Peyer's patch (tissue), 4 donors: ENCODE measurements at regions not wholly inside any gene's neighbourhood (a gene's known extent, or its start where the extent isn't known, plus 50 kb on each side); places are given as distances from the start of the nearest gene placed in this dataset.

Experiments used
- CTCF ChIP-seq, 6 experiments: fragments of 450-650 bp in 4 of 6; fragments of 200-600 bp in 2 of 6; sonication (generic) in 1 of 6; IDR thresholded peaks; one replicate each; pipeline ENCODE4 v1.5.1; 2017 to 2019; ENCODE audit warnings: antibody characterized with exemption in 6 of 6, mild to moderate bottlenecking in 3 of 6, moderate library complexity in 1 of 6
- POLR2A ChIP-seq, 2 donors: fragments of 450-650 bp; IDR thresholded peaks; one replicate each; pipeline ENCODE4 v1.5.1; 2017; ENCODE audit warnings: antibody characterized with exemption in 2 of 2, mild to moderate bottlenecking in 2 of 2, moderate library complexity in 2 of 2

DNA sequence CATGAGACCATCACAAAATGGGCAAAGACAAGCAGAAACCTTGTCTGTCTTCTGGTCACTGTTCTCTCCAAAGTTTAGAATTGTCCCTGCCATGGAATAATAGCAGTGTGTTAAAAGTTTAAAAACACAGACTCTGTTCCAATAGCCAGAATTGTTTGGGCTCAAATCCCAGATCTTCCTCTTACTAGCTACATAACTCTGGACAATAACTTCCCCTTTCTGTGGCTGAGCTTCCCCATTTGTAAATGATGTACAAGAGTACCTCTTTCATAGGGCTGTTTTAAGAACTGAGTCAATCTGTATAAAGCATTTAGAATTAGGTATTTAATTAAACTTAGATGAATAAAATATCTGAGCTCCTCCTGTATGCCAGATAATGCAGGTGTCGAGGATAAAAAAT is 623.0 kb downstream of the NTRK3 start:
- TF ChIP-seq POLR2A (IDR thresholded peaks at IDR 0.05) (no peak), CTCF (IDR thresholded peaks at IDR 0.05) (no peak)
